ENCODE measurements at regions not wholly inside any gene's neighbourhood (a gene's known extent, or its start where the extent isn't known, plus 50 kb on each side); places are given as distances from the start of the nearest gene placed in this dataset.

- no peaks in the 10 kb centered on the region for H3K36me3 ChIP-seq (ENCODE audit: control insufficient read depth, insufficient read depth, low read length)
- no peaks in the 10 kb centered on the region for H3K27me3 ChIP-seq (ENCODE audit: control insufficient read depth, insufficient read depth, low read length)
- FAIRE-seq (no peak), DNase-seq (ENCODE audit: low read depth) (no peak)
- no peak for TF ChIP-seq CTCF (IDR thresholded peaks at IDR 0.05; ENCODE audit: insufficient read depth, low read length, severe bottlenecking)
- no peak overlapping the region for H3K4me3 ChIP-seq (ENCODE audit: low read depth, low read length)
These were observed 1112.7 kb downstream of the TYW1 start for GRCh38 chr7:68109299-68109698.

GRCh38 chr7:68119411-68119810 lies 1122.8 kb downstream of the TYW1 start:
- no peak for TF ChIP-seq CTCF (IDR thresholded peaks at IDR 0.05; ENCODE audit: insufficient read depth, low read length, severe bottlenecking)
- FAIRE-seq (no peak), DNase-seq (ENCODE audit: low read depth) (no peak)
- no peaks in the 10 kb centered on the region for H3K36me3 ChIP-seq (ENCODE audit: control insufficient read depth, insufficient read depth, low read length)
- H3K4me3 ChIP-seq (ENCODE audit: low read depth, low read length): no peak overlapping the region
- no peaks in the 10 kb centered on the region for H3K27me3 ChIP-seq (ENCODE audit: control insufficient read depth, insufficient read depth, low read length)

GRCh38 chr7:68121056-68121455 lies 1124.4 kb downstream of the TYW1 start:
- FAIRE-seq (no peak), DNase-seq (ENCODE audit: low read depth) (no peak)
- TF ChIP-seq CTCF (IDR thresholded peaks at IDR 0.05; ENCODE audit: insufficient read depth, low read length, severe bottlenecking): no peak
- H3K4me3 ChIP-seq (ENCODE audit: low read depth, low read length): no peak overlapping the region
- no peaks in the 10 kb centered on the region for H3K27me3 ChIP-seq (ENCODE audit: control insufficient read depth, insufficient read depth, low read length)
- H3K36me3 ChIP-seq (ENCODE audit: control insufficient read depth, insufficient read depth, low read length): no peaks in the 10 kb centered on the region

GRCh38 chr7:68121655-68122054 lies 1125.0 kb downstream of the TYW1 start:
- no peak for TF ChIP-seq CTCF (IDR thresholded peaks at IDR 0.05; ENCODE audit: insufficient read depth, low read length, severe bottlenecking)
- DNase-seq (ENCODE audit: low read depth): no peak
- Histone ChIP-seq H3K36me3 (ENCODE audit: control insufficient read depth, insufficient read depth, low read length) (no peaks in the 10 kb centered on the region), H3K4me3 (ENCODE audit: low read depth, low read length) (no peak overlapping the region), H3K27me3 (ENCODE audit: control insufficient read depth, insufficient read depth, low read length) (no peaks in the 10 kb centered on the region)
- no peak for FAIRE-seq

- no peak for TF ChIP-seq CTCF (IDR thresholded peaks at IDR 0.05; ENCODE audit: insufficient read depth, low read length, severe bottlenecking)
- FAIRE-seq (no peak), DNase-seq (ENCODE audit: low read depth) (no peak)
- Histone ChIP-seq H3K27me3 (ENCODE audit: control insufficient read depth, insufficient read depth, low read length) (no peaks in the 10 kb centered on the region), H3K36me3 (ENCODE audit: control insufficient read depth, insufficient read depth, low read length) (no peaks in the 10 kb centered on the region), H3K4me3 (ENCODE audit: low read depth, low read length) (no peak overlapping the region)
These were observed 1126.2 kb downstream of the TYW1 start for GRCh38 chr7:68122801-68123200.

- no peak for TF ChIP-seq CTCF (IDR thresholded peaks at IDR 0.05; ENCODE audit: insufficient read depth, low read length, severe bottlenecking)
- Histone ChIP-seq H3K4me3 (ENCODE audit: low read depth, low read length) (no peak overlapping the region), H3K27me3 (ENCODE audit: control insufficient read depth, insufficient read depth, low read length) (no peaks in the 10 kb centered on the region), H3K36me3 (ENCODE audit: control insufficient read depth, insufficient read depth, low read length) (no peaks in the 10 kb centered on the region)
- DNase-seq (ENCODE audit: low read depth): no peak
- no peak for FAIRE-seq
These were observed 1128.5 kb downstream of the TYW1 start for GRCh38 chr7:68125168-68125567.
